ENCODE measurements at regions not wholly inside any gene's neighbourhood (a gene's known extent, or its start where the extent isn't known, plus 50 kb on each side); places are given as distances from the start of the nearest gene placed in this dataset.

GRCh38 chr2:45070113-45070652 is 60.9 kb upstream of the SIX2 start:
- no peak for FAIRE-seq
- TF ChIP-seq TAF1 (IDR thresholded peaks at IDR 0.05; ENCODE audit: low read depth, low read length) (no peak), POLR2A (IDR thresholded peaks at IDR 0.05; ENCODE audit: low read depth, low read length) (no peak), PAX5 (IDR thresholded peaks at IDR 0.05; ENCODE audit: insufficient read depth, low read length, severe bottlenecking) (no peak), SPI1 (IDR thresholded peaks at IDR 0.05; ENCODE audit: low read depth, low read length) (no peak), POLR2AphosphoS5 (IDR thresholded peaks at IDR 0.05; ENCODE audit: low read depth, low read length) (no peak), POU2F2 (IDR thresholded peaks at IDR 0.05; ENCODE audit: low read depth, low read length) (no peak)
- DNase-seq (ENCODE audit: insufficient read length, low spot score): no peak

DNA sequence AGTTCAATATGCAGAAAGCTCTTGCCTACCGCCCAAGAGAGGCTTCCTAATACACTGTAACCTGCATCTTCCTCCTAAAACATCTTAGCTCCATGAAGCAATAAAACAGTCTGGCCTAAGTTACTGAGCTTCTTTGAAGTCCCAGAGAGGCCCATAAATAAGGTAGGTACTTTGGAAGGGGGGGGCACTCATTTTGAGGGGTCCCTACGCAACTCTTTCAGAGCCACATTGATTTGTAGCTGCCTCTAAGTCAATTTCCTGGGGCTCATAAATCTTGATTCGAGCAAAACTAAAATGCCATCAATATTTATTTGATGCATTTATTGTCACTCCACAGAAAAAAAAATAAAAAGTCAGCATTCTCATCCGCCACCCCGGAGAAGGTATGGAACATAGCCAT is 60.4 kb upstream of the SIX2 start:
- no peak for DNase-seq (ENCODE audit: insufficient read length, low spot score)
- no peak for FAIRE-seq
- TF ChIP-seq POLR2AphosphoS5 (IDR thresholded peaks at IDR 0.05; ENCODE audit: low read depth, low read length) (no peak), PAX5 (IDR thresholded peaks at IDR 0.05; ENCODE audit: insufficient read depth, low read length, severe bottlenecking) (no peak), POU2F2 (IDR thresholded peaks at IDR 0.05; ENCODE audit: low read depth, low read length) (no peak), POLR2A (IDR thresholded peaks at IDR 0.05; ENCODE audit: low read depth, low read length) (no peak), TAF1 (IDR thresholded peaks at IDR 0.05; ENCODE audit: low read depth, low read length) (no peak), SPI1 (IDR thresholded peaks at IDR 0.05; ENCODE audit: low read depth, low read length) (no peak)

- no peak for FAIRE-seq
- TF ChIP-seq TAF1 (IDR thresholded peaks at IDR 0.05; ENCODE audit: low read depth, low read length): no peak
- DNase-seq (ENCODE audit: insufficient read length, low spot score): no peak
Measured at GRCh38 chr2:45068571-45069140, 59.4 kb upstream of the SIX2 start.

GRCh38 chr2:45067859-45068570 is 58.8 kb upstream of the SIX2 start:
- DNase-seq (ENCODE audit: insufficient read length, low spot score) (no peak), FAIRE-seq (no peak)
- TF ChIP-seq SPI1 (IDR thresholded peaks at IDR 0.05; ENCODE audit: low read depth, low read length) (no peak), POLR2AphosphoS5 (IDR thresholded peaks at IDR 0.05; ENCODE audit: low read depth, low read length) (no peak), TAF1 (IDR thresholded peaks at IDR 0.05; ENCODE audit: low read depth, low read length) (no peak), POLR2A (IDR thresholded peaks at IDR 0.05; ENCODE audit: low read depth, low read length) (no peak), POU2F2 (IDR thresholded peaks at IDR 0.05; ENCODE audit: low read depth, low read length) (no peak), PAX5 (IDR thresholded peaks at IDR 0.05; ENCODE audit: insufficient read depth, low read length, severe bottlenecking) (no peak)
